Rectal smooth muscle tissue (tissue), 1 donor: ENCODE measurements at regions not wholly inside any gene's neighbourhood (a gene's known extent, or its start where the extent isn't known, plus 50 kb on each side); places are given as distances from the start of the nearest gene placed in this dataset.
"Not testable (repeated sequence)": the region's sequence is repeated elsewhere in the genome, so short reads cannot be mapped to it uniquely, and the experiment has no call there.

Experiments
- H3K27ac ChIP-seq: one replicate; pipeline ENCODE4 v1.7.0; 2013; ENCODE audit warnings: low read depth, low read length, inconsistent platforms
- H3K27me3 ChIP-seq: one replicate; pipeline ENCODE4 v1.7.0; 2013; ENCODE audit warnings: low read length; ENCODE audit not compliant: control insufficient read depth, insufficient read depth
- H3K36me3 ChIP-seq: one replicate; pipeline ENCODE4 v1.7.0; 2013; ENCODE audit warnings: low read length; ENCODE audit not compliant: control insufficient read depth, insufficient read depth
- H3K4me1 ChIP-seq: one replicate; pipeline ENCODE4 v1.7.0; 2013; ENCODE audit warnings: low read length; ENCODE audit not compliant: control insufficient read depth, insufficient read depth
- H3K4me3 ChIP-seq: one replicate; pipeline ENCODE4 v1.7.0; 2013; ENCODE audit warnings: low read length
- H3K9ac ChIP-seq: one replicate; pipeline ENCODE4 v1.7.0; 2013; ENCODE audit warnings: low read length

DNA sequence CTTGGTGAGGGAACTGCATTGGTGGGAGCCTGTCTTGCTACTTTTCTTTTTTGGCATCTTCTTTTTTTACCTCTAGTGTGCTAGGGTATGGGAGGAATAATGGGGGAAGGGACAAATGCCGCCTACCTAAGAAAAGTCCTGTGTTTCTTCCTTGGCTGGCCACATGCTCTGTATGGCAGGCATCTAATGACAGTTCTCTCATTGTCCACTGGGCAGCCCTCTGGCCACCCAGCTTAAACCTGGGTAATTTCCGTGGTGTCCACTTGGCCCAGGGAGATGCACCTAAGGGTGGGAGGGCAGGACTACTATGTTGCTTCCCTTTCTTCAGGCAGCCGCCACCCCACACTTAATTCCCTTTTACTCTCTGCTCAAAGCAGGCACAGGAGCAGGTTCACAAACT, 173.1 kb downstream of the YTHDC2 start:
- Histone ChIP-seq H3K27me3 (no peaks in the 10 kb centered on the region), H3K4me1 (no peaks in the 10 kb centered on the region), H3K9ac (no peak overlapping the region), H3K27ac (no peak overlapping the region), H3K4me3 (no peak overlapping the region), H3K36me3 (no peaks in the 10 kb centered on the region)

DNA sequence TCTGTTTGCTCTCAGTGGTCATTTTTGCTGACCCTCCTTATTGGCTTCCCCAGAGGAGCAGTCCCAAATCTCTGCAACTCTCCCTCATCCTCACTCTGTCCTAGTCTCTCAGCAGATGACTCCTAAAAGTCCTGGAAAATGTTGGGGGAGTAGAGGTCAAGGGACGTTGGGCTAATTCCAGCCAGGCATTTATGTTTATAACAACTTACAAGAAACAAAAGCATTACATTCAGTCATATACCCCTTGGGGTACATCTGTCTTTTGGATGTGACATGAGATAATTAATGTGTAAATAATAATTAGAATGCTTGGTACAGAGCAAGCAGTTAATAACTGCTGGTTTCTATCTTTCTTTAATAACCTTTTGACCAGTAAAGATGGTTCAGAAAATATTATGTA, 176.2 kb downstream of the YTHDC2 start:
- Histone ChIP-seq H3K9ac (no peak overlapping the region), H3K4me3 (no peak overlapping the region), H3K27ac (no peak overlapping the region), H3K4me1 (no peaks in the 10 kb centered on the region), H3K36me3 (no peaks in the 10 kb centered on the region), H3K27me3 (no peaks in the 10 kb centered on the region)

DNA sequence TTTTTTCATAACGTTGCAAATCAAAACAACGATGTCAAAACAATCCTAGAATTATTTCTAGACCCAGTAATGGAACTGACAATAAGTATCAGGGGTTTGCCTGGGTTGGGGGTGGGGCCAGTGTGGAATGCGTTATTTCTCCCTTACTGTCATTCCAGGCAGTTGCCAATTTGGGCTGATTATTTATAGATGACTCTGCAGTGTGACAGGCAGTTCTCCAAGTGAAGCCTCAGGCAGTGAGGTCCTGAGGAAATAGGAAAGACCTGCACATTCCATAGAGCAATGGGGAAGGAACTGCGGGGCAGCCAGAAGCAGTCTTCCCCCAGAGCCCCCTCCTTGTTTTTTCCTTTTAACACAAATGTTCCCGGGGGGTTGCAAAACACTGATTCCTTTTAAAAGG, 179.0 kb downstream of the YTHDC2 start:
- Histone ChIP-seq H3K9ac (no peak overlapping the region), H3K4me3 (no peak overlapping the region), H3K27ac (no peak overlapping the region), H3K27me3 (no peaks in the 10 kb centered on the region), H3K36me3 (no peaks in the 10 kb centered on the region), H3K4me1 (no peaks in the 10 kb centered on the region)

DNA sequence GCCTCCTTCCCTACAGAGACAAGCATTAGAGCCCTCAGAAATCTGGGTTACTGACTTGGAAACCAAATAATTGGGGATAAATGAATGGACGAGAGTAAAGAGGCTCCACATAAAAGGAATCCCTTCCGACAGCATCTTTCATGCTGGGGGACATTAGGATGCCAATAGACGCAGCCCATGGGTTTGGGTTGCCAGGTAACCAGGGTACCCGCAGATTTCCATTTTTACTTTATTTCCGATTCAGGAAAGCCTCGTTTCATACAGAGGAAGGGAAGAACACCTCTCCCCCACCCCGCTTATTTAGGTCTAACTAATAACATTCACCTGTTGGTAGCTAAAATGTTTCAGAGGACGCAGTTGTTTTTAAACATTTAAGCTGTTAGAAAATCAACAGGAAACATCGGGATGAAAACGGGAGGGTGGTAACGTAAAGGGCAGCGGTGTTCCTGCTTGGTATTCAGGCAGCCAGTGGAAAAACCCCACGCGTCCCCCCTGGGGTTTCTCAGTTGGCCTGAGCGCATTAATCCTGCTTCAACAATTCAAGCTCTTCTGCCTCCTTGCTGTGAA, 179.5 kb downstream of the YTHDC2 start:
- Histone ChIP-seq H3K27ac (no peak overlapping the region), H3K4me3 (no peak overlapping the region)

DNA sequence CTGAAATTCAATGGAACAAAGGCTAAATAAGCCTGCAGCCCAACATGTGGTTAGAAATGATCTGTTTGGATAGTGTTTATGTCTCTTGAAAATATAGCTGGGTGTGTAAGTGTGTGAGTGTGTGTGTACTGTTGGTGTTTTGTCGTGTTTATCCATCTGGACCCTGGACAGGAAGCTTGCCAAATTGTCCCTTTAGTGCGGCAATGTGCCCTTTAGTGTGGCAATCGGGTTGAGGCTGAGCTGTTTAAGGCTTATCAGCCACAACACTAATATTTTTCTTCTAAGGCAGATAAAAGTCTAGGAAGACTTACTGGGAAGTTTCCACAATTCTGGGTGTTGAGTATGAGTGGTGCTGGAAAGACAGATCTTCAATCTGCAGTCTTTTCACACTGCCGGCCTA, 180.2 kb downstream of the YTHDC2 start:
- Histone ChIP-seq H3K27ac (no peak overlapping the region), H3K36me3 (no peaks in the 10 kb centered on the region), H3K4me1 (no peaks in the 10 kb centered on the region), H3K4me3 (no peak overlapping the region), H3K27me3 (no peaks in the 10 kb centered on the region), H3K9ac (no peak overlapping the region)

More for the DNA sequence above, 179.5 kb downstream of the YTHDC2 start:
- H3K36me3 ChIP-seq = no peaks in the 10 kb centered on the region
- no peak overlapping the region for H3K9ac ChIP-seq
- no peaks in the 10 kb centered on the region for H3K27me3 ChIP-seq
- H3K4me1 ChIP-seq = no peaks in the 10 kb centered on the region

DNA sequence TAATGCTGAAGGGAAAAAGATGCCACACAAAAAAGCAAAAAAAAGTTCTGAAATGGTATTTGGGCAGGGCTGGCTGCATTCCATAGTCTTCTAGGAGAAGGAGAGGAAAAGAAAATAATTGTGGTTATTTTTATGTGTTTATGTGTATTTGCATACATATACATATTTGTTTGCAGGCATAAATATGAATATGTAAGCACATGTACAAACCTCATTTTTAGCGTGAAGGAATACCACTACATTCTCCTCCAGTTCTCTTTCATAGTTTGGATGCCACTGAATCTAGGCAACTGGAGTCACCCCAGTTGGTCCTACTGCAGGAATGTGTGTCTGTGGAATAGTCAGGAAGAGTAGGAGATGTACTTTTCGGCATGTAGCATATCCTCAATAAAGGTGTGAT, 181.1 kb downstream of the YTHDC2 start:
- Histone ChIP-seq H3K4me1 (no peaks in the 10 kb centered on the region), H3K27me3 (no peaks in the 10 kb centered on the region), H3K9ac (no peak overlapping the region), H3K4me3 (no peak overlapping the region), H3K27ac (no peak overlapping the region), H3K36me3 (no peaks in the 10 kb centered on the region)

DNA sequence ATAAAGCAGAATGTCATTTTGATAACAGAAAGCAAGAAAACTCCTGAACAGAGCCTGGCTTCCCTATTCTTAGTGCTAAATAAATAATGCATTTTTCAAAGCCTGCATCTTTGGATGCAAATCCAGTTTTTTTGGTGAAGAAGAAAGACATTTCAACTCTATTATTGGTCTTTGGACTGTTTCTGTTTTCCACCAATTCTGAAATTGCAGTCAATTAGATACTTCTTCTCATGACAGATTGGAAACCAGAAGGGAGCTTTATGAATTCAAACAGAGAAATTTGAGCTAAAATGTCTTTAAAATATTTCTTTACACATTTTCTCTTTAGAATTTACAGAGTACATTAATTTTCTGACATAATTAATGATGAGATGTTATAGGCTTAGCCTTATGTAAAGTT, 189.8 kb downstream of the YTHDC2 start:
- no peak overlapping the region for H3K4me3 ChIP-seq
- no peaks in the 10 kb centered on the region for H3K4me1 ChIP-seq
- no peak overlapping the region for H3K9ac ChIP-seq
- no peaks in the 10 kb centered on the region for H3K27me3 ChIP-seq
- H3K27ac ChIP-seq = no peak overlapping the region
- no peaks in the 10 kb centered on the region for H3K36me3 ChIP-seq

DNA sequence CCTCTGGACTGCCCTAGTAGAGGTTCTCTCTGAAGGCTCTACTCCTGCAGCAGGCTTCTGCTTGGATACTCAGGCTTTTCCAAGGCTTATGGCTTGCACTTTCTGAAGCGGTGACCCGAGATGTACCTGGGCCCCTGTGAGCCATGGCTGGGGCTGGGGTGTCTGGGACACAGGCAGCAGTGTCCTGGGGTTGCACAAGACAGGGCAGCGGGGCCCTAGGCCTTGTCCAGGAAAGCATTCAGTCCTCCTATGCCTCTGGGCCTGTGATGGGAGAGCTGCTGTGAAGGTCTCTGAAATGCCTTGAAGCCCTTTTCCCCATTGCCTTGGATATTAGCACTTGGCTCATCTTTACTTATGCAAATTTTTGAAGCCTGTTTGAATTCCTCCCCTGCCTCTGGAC, 192.2 kb downstream of the YTHDC2 start:
- Histone ChIP-seq H3K4me3 (no peak overlapping the region), H3K27ac (no peak overlapping the region), H3K4me1 (no peaks in the 10 kb centered on the region), H3K36me3 (no peaks in the 10 kb centered on the region), H3K9ac (no peak overlapping the region), H3K27me3 (no peaks in the 10 kb centered on the region)

DNA sequence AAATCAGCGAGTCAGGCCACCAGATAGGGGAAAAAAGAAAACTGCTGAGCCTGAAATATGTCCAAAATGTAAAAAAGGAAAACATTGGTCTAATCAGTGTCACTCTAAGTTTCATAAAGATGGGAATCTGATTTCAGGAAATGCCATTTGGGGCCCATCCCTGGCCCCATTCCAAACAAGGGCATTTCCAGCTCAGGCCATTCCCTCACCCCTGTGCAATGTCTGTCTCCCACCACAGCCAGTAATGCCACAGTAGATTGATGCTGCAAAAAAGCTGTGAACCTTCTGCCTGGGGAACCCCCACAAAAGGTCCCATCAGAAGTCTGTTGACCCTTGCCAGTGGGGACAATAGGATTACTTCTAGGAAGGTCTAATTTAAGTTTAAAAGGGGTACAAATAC, 199.6 kb downstream of the YTHDC2 start:
- Histone ChIP-seq H3K27me3 (no peaks in the 10 kb centered on the region), H3K27ac (no peak overlapping the region), H3K36me3 (no peaks in the 10 kb centered on the region), H3K9ac (no peak overlapping the region), H3K4me1 (no peaks in the 10 kb centered on the region), H3K4me3 (no peak overlapping the region)

DNA sequence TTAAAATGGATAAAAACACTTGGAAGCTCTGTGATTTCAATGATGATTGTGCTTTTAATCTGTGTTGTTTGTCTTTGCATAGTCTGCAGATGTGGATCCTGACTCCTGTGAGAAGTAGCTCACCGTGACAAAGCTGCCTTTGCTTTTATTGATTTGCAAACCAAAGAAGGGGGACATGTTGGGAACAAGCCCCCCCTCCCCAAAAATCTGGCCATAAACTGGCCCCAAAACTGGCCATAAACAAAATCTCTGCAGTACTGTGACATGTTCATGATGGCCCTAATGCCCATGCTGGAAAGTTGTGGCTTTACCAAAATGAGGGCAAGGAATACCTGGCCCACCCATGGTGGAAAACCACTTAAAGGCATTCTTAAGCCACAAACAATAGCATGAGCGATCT, 202.4 kb downstream of the YTHDC2 start:
- not testable (repeated sequence) for H3K4me3 ChIP-seq, H3K9ac ChIP-seq, H3K36me3 ChIP-seq, H3K27ac ChIP-seq, H3K27me3 ChIP-seq, H3K4me1 ChIP-seq

DNA sequence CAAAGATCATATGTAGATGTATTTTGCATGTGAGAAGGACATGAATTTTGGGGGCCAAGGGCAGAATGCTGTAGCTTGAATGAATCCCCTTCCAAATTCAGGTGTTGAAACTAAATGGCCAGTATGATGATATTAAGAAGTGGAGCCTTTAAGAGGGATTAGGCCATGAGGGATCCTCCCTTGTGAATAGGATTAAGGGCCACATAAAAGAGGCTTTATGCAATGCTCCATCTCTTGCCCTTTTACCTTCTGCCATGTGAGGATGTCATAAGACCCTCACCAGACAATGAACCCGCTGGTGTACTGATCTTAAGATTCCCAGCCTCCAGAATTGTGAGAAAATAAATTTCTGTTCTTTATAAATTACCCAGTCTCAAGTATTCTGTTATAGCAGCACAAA, 206.1 kb downstream of the YTHDC2 start:
- Histone ChIP-seq H3K27me3 (no peaks in the 10 kb centered on the region), H3K36me3 (no peaks in the 10 kb centered on the region), H3K4me1 (peaks cover 6% of the 10 kb centered on the region)

DNA sequence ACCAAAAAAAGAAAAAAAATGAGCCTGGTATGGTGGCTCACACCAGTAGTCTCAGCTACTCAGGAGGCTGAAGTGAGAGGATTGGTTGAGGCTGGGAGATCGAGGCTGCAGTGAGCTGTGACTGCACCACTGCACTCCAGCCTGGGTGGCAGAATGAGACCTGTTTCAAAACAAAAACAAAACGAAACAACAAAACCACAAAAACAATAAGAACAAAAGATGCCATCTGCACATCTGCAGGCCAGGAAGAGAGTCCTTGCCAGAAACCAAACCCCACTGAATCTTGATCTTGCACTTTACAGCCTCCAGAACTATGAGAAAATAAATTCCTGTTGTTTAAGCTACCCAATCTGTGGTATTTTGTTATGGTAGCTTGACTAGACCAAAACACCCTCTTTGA, 207.7 kb downstream of the YTHDC2 start:
- H3K27ac ChIP-seq = no peak overlapping the region
- peaks cover 6% of the 10 kb centered on the region for H3K4me1 ChIP-seq
- no peaks in the 10 kb centered on the region for H3K36me3 ChIP-seq
- no peak overlapping the region for H3K4me3 ChIP-seq
- H3K9ac ChIP-seq = no peak overlapping the region
- H3K27me3 ChIP-seq = no peaks in the 10 kb centered on the region

More for the DNA sequence above, 206.1 kb downstream of the YTHDC2 start:
- H3K27ac ChIP-seq = no peak overlapping the region
- no peak overlapping the region for H3K4me3 ChIP-seq
- H3K9ac ChIP-seq = no peak overlapping the region

DNA sequence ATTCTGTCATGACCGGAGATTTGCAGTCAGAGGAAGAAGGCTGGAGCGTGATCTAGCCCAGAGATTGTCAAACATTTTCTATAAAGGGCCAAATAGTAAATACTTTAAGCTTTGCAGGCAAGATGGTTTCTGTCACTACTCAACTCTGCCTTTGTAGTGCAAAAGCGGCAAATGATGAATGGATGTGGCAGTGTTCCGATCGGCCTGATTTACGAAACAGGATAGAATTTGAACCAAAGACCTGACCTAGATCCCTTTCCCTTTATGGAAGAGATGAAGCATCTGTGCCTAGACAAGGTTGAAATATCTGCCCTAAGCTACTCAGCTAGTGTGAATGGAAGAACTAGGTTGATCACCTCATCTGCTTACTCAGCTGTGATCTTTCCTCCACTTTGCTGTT, 209.5 kb downstream of the YTHDC2 start:
- Histone ChIP-seq H3K27ac (no peak overlapping the region), H3K9ac (no peak overlapping the region), H3K27me3 (no peaks in the 10 kb centered on the region), H3K4me1 (peaks cover 6% of the 10 kb centered on the region), H3K36me3 (no peaks in the 10 kb centered on the region), H3K4me3 (no peak overlapping the region)
